IMR-90 (cell line): ENCODE measurements at regions not wholly inside any gene's neighbourhood (a gene's known extent, or its start where the extent isn't known, plus 50 kb on each side); places are given as distances from the start of the nearest gene placed in this dataset.

Experiments
- ATAC-seq: fragments of 200-7000 bp; cut with Tn5 transposase; 2 replicates; pipeline ENCODE4 v1.9.1; 2020; ENCODE audit warnings: low read depth, mild to moderate bottlenecking, moderate library complexity
- BruUV-seq: library from RNA; stranded (reverse); fragments of 400-500 nt; replicated peaks from 2 replicates; lab custom pipeline; 2021; lab: Mats Ljungman, UMichigan
- CTCF ChIA-PET: fragments of 300-600 bp; formaldehyde crosslinking; extraction: SDS; loops from one replicate; lab custom pipeline; 2021; ENCODE audit warnings: antibody characterized with exemption; lab: Yijun Ruan, JAX
- POLR2A ChIA-PET: fragments of 300-600 bp; sonication (Branson Sonifier 250); formaldehyde crosslinking; loops from one replicate; lab custom pipeline; 2022; ENCODE audit warnings: antibody characterized with exemption; ENCODE audit not compliant: unreplicated experiment; lab: Charles Lee
- DNase-seq: peaks from one replicate; pipeline ENCODE4 v3.0.0; 2013
- H2AFZ ChIP-seq: replicated peaks from 2 replicates; pipeline ENCODE3; 2013; ENCODE audit warnings: low read length, mild to moderate bottlenecking; ENCODE audit not compliant: poor library complexity
- H2AK5ac ChIP-seq: 2 replicates; pipeline ENCODE4 v1.6.1; 2013; ENCODE audit warnings: low read depth, low read length, inconsistent platforms
- H2AK9ac ChIP-seq: replicated peaks from 2 replicates; pipeline ENCODE3; 2013; ENCODE audit warnings: mild to moderate bottlenecking, low read depth, low read length, moderate library complexity; ENCODE audit not compliant: poor library complexity
- H2BK120ac ChIP-seq: 2 replicates; pipeline ENCODE4 v1.6.1; 2013; ENCODE audit warnings: low read depth, low read length, inconsistent platforms
- H2BK15ac ChIP-seq: 3 replicates; pipeline ENCODE4 v1.6.1; 2013; ENCODE audit warnings: low read depth, low read length, inconsistent platforms
- H2BK20ac ChIP-seq: 2 replicates; pipeline ENCODE4 v1.6.1; 2013; ENCODE audit warnings: low read depth, mild to moderate bottlenecking, inconsistent platforms, low read length, moderate library complexity
- H2BK5ac ChIP-seq: 2 replicates; pipeline ENCODE4 v1.6.1; 2013; ENCODE audit warnings: mild to moderate bottlenecking, low read depth, low read length, inconsistent platforms; ENCODE audit not compliant: poor library complexity, severe bottlenecking
- H3K14ac ChIP-seq: replicated peaks from 2 replicates; pipeline ENCODE4 v1.6.1; 2013; ENCODE audit warnings: low read depth, low read length, inconsistent platforms
- H3K18ac ChIP-seq: 2 replicates; pipeline ENCODE4 v1.6.1; 2013; ENCODE audit warnings: low read depth, low read length, control low read depth
- H3K23ac ChIP-seq: 2 replicates; pipeline ENCODE4 v1.6.1; 2013; ENCODE audit warnings: low read depth, low read length, inconsistent platforms
- H3K27ac ChIP-seq: 2 replicates; pipeline ENCODE4 v1.5.1; 2013; ENCODE audit warnings: mild to moderate bottlenecking, control low read depth, low read length; ENCODE audit not compliant: insufficient read depth
- H3K27me3 ChIP-seq: 2 replicates; pipeline ENCODE4 v1.6.1; 2013; ENCODE audit warnings: low read length; ENCODE audit not compliant: control insufficient read depth, insufficient read depth
- H3K36me3 ChIP-seq: 2 replicates; pipeline ENCODE4 v1.6.1; 2013; ENCODE audit warnings: low read length, mixed read lengths; ENCODE audit not compliant: control insufficient read depth, insufficient read depth
- H3K4ac ChIP-seq: 2 replicates; pipeline ENCODE4 v1.6.1; 2013; ENCODE audit warnings: low read depth, low read length, inconsistent platforms
- H3K4me1 ChIP-seq: 2 replicates; pipeline ENCODE4 v1.6.1; 2013; ENCODE audit warnings: low read length, mixed read lengths; ENCODE audit not compliant: control insufficient read depth, insufficient read depth
- H3K4me2 ChIP-seq: 2 replicates; pipeline ENCODE4 v1.6.1; 2013; ENCODE audit warnings: low read depth, mild to moderate bottlenecking, control low read depth, low read length, moderate library complexity
- H3K4me3 ChIP-seq: 2 replicates; pipeline ENCODE4 v1.5.1; 2013; ENCODE audit warnings: low read depth, mild to moderate bottlenecking, control low read depth, low read length, moderate library complexity; ENCODE audit not compliant: insufficient read depth
- H3K56ac ChIP-seq: 2 replicates; pipeline ENCODE4 v1.6.1; 2013; ENCODE audit warnings: low read length, inconsistent platforms; ENCODE audit not compliant: insufficient read depth; ENCODE audit errors: extremely low read depth
- H3K79me1 ChIP-seq, 2 experiments: 2 replicates each; pipeline ENCODE4 v1.6.1; 2013; ENCODE audit warnings: low read length in 2 of 2, inconsistent platforms in 1 of 2, low read depth in 1 of 2
- H3K9ac ChIP-seq: 2 replicates; pipeline ENCODE4 v1.6.1; 2013; ENCODE audit warnings: low read depth, low read length, control low read depth
- H3K9me1 ChIP-seq: 2 replicates; pipeline ENCODE4 v1.6.1; 2013; ENCODE audit warnings: low read length, inconsistent platforms; ENCODE audit not compliant: insufficient read depth
- H3K9me3 ChIP-seq: 2 replicates; pipeline ENCODE4 v1.6.1; 2013; ENCODE audit warnings: low read length; ENCODE audit not compliant: control insufficient read depth, insufficient read depth
- H4K20me1 ChIP-seq: 2 replicates; pipeline ENCODE4 v1.6.1; 2013; ENCODE audit warnings: low read length, inconsistent platforms; ENCODE audit not compliant: insufficient read depth
- H4K5ac ChIP-seq: 2 replicates; pipeline ENCODE4 v1.6.1; 2013; ENCODE audit warnings: mild to moderate bottlenecking, low read depth, low read length, control low read depth
- H4K8ac ChIP-seq, 2 experiments: 2 replicates each; pipeline ENCODE4 v1.6.1; 2013; ENCODE audit warnings: low read depth in 2 of 2, low read length in 2 of 2, control low read depth in 1 of 2, inconsistent platforms in 1 of 2
- H4K91ac ChIP-seq: 2 replicates; pipeline ENCODE4 v1.6.1; 2013; ENCODE audit warnings: low read depth, low read length, inconsistent platforms; ENCODE audit not compliant: insufficient read depth
- BHLHE40 ChIP-seq: fragments of 150-350 bp; IDR thresholded peaks from 2 replicates; pipeline ENCODE4 v1.6.1; 2016; ENCODE audit warnings: mild to moderate bottlenecking, low read depth, low read length
- CEBPB ChIP-seq: IDR thresholded peaks from 2 replicates; pipeline ENCODE4 v1.6.1; 2012; ENCODE audit warnings: low read depth, low read length, improper control_type of control experiment
- CHD1 ChIP-seq: IDR thresholded peaks from 2 replicates; pipeline ENCODE4 v1.6.1; 2012; ENCODE audit warnings: low read depth, low read length, improper control_type of control experiment
- CTCF ChIP-seq: conservative IDR thresholded peaks from 2 replicates; pipeline ENCODE4 v1.5.1; 2012; ENCODE audit warnings: mild to moderate bottlenecking, low read depth, low read length, improper control_type of control experiment
- ELK1 ChIP-seq: fragments of 150-350 bp; IDR thresholded peaks from 2 replicates; pipeline ENCODE4 v1.6.1; 2016; ENCODE audit warnings: low read depth, mild to moderate bottlenecking, low read length, moderate library complexity, borderline replicate concordance
- FOS ChIP-seq: fragments of 150-350 bp; IDR thresholded peaks from 2 replicates; pipeline ENCODE4 v1.6.1; 2016; ENCODE audit warnings: low read depth, low read length
- MAFK ChIP-seq: IDR thresholded peaks from 2 replicates; pipeline ENCODE4 v1.6.1; 2012; ENCODE audit warnings: low read depth, low read length, improper control_type of control experiment
- MAZ ChIP-seq: IDR thresholded peaks from 2 replicates; pipeline ENCODE4 v1.6.1; 2012; ENCODE audit warnings: low read depth, mild to moderate bottlenecking, low read length, improper control_type of control experiment, moderate library complexity, borderline replicate concordance
- MXI1 ChIP-seq: IDR thresholded peaks from 2 replicates; pipeline ENCODE4 v1.6.1; 2012; ENCODE audit warnings: low read depth, mild to moderate bottlenecking, low read length, moderate library complexity, borderline replicate concordance
- NFE2L2 ChIP-seq: fragments of 150-350 bp; IDR thresholded peaks from 2 replicates; pipeline ENCODE4 v1.6.1; 2016; ENCODE audit warnings: low read depth, mild to moderate bottlenecking, low read length
- POLR2A ChIP-seq: IDR thresholded peaks from 2 replicates; pipeline ENCODE4 v1.6.1; 2012; ENCODE audit warnings: mild to moderate bottlenecking, low read depth, low read length
- RAD21 ChIP-seq: IDR thresholded peaks from 2 replicates; pipeline ENCODE4 v1.6.1; 2012; ENCODE audit warnings: low read length, improper control_type of control experiment
- RCOR1 ChIP-seq: IDR thresholded peaks from 2 replicates; pipeline ENCODE4 v1.6.1; 2012; ENCODE audit warnings: mild to moderate bottlenecking, low read length, improper control_type of control experiment; ENCODE audit not compliant: insufficient replicate concordance
- RFX5 ChIP-seq: IDR thresholded peaks from 2 replicates; pipeline ENCODE4 v1.8.0; 2012; ENCODE audit warnings: low read depth, mild to moderate bottlenecking, low read length, moderate library complexity
- SMC3 ChIP-seq: fragments of 150-350 bp; IDR thresholded peaks from 2 replicates; pipeline ENCODE4 v1.6.1; 2016; ENCODE audit warnings: low read depth, mild to moderate bottlenecking, antibody characterized with exemption, low read length, moderate library complexity
- USF2 ChIP-seq: fragments of 150-350 bp; IDR thresholded peaks from 2 replicates; pipeline ENCODE4 v1.6.1; 2017; ENCODE audit warnings: mild to moderate bottlenecking, antibody characterized with exemption, low read length, low read depth
- WGBS, 2 experiments: methylation state at CpG; one replicate each; pipeline versions ENCODE4 v1.1.5 to v1.1.7; 2013; ENCODE audit warnings: missing lambda C conversion rate in 2 of 2; ENCODE audit not compliant: insufficient read length in 1 of 2; ENCODE audit errors: extremely low coverage in 2 of 2; 5-methylcytosine and 5-hydroxymethylcytosine counted together
- dilution Hi-C: fragments of 300-500 bp; cut with HindIII; formaldehyde crosslinking; loops from one replicate; pipeline ENCODE4 v1.14.3; 2018; ENCODE audit warnings: low sequenced_read_pairs; ENCODE audit not compliant: unreplicated experiment
- in situ Hi-C: fragments of 300-500 bp; cut with MboI; formaldehyde crosslinking; loops from 3 replicates; pipeline ENCODE4 v1.14.3; 2019; ENCODE audit warnings: low sequenced_read_pairs, inconsistent platforms, mixed read lengths
- intact Hi-C: fragments of 100-400 bp; cut with micrococcal nuclease; formaldehyde crosslinking; loops from 2 replicates; pipeline ENCODE4 v1.10.0; 2022

- ChIA-PET CTCF (interaction anchor here (0.6 to 0.7 kb wide), 2 partner anchors 332 to 1302 kb away, joined by 3 read pairs; no protein-coding TSS in a partner anchor), POLR2A (no interaction called here)
- no peak for TF ChIP-seq MAFK
- no peak for TF ChIP-seq MXI1
- no peak for TF ChIP-seq POLR2A
- TF ChIP-seq RFX5, result no peak
- no peak for TF ChIP-seq BHLHE40
- TF ChIP-seq ELK1, result no peak
- no peak for TF ChIP-seq USF2
- TF ChIP-seq RCOR1, result no peak
- no peak for TF ChIP-seq RAD21
- TF ChIP-seq MAZ, result no peak
- TF ChIP-seq CEBPB, result no peak
- no peak for TF ChIP-seq CTCF
- TF ChIP-seq FOS, result no peak
- no peak for TF ChIP-seq SMC3
- no peak for TF ChIP-seq NFE2L2
- TF ChIP-seq CHD1, result no peak
- no peak overlapping the region for H2AFZ ChIP-seq
- H3K18ac ChIP-seq, result no peak overlapping the region
- H3K4me1 ChIP-seq, result no peaks in the 10 kb centered on the region
- H3K4me2 ChIP-seq, result no peak overlapping the region
- no peak overlapping the region for H3K14ac ChIP-seq
- intact Hi-C loops, result loop anchor here (1.0 to 10.0 kb wide), 6 partner anchors 133 to 1298 kb away; no protein-coding TSS in a partner anchor
- no peak overlapping the region for H3K9ac ChIP-seq
- 90% methylated on average over 3 of the region's 3 CpGs; no CpG with 5 or more reads in 1 of the 2 experiments for whole genome bisulfite sequencing, 2 experiments
- no peaks in the 10 kb centered on the region for H3K36me3 ChIP-seq
- no TSS peak for BruUV-seq
- in situ Hi-C loops, result loop anchor here (10.0 kb wide), 3 partner anchors 115 to 1295 kb away; no protein-coding TSS in a partner anchor
- H3K23ac ChIP-seq, result no peak overlapping the region
- H4K8ac ChIP-seq, result no peak overlapping the region
- no peak overlapping the region for H2AK9ac ChIP-seq
- H3K27me3 ChIP-seq, result peaks cover 8% of the 10 kb centered on the region
- dilution Hi-C loops, result no loop called here
- no peak overlapping the region for H4K91ac ChIP-seq
- no peak overlapping the region for H3K4ac ChIP-seq
- H3K56ac ChIP-seq, result no peak overlapping the region
- no peak overlapping the region for H2BK120ac ChIP-seq
- H3K27ac ChIP-seq, result no peak overlapping the region
- no peak overlapping the region for H4K5ac ChIP-seq
- H2BK5ac ChIP-seq, result no peak overlapping the region
- H4K20me1 ChIP-seq, result no peaks in the 10 kb centered on the region
- no peak overlapping the region for H3K4me3 ChIP-seq
- H2BK20ac ChIP-seq, result no peak overlapping the region
- no peak for ATAC-seq
- no peak for DNase-seq
- no peak overlapping the region for H2BK15ac ChIP-seq
- no peaks in the 10 kb centered on the region for H3K9me1 ChIP-seq
- H2AK5ac ChIP-seq, result no peak overlapping the region
- no peaks in the 10 kb centered on the region for H3K9me3 ChIP-seq
- no peaks in the 10 kb centered on the region for H3K79me1 ChIP-seq
Measured at GRCh38 chr5:39579750-39580149, 155.0 kb upstream of the DAB2 start.
